PC-3 (cell line): ENCODE measurements at regions not wholly inside any gene's neighbourhood (a gene's known extent, or its start where the extent isn't known, plus 50 kb on each side); places are given as distances from the start of the nearest gene placed in this dataset.

Experiments used
- EZH2phosphoT487 ChIP-seq: fragments of 300-600 bp; sonication (generic); IDR thresholded peaks from 2 replicates; pipeline ENCODE4 v1.6.1; 2018; ENCODE audit warnings: mild to moderate bottlenecking, antibody characterized with exemption, low read length, borderline replicate concordance
- TF ChIP-seq, protein P1 (sequence below): fragments of 300-600 bp; sonication (generic); conservative IDR thresholded peaks from 2 replicates; pipeline ENCODE4 v1.5.1; 2017; ENCODE audit warnings: antibody characterized with exemption, low read depth, mild to moderate bottlenecking, low read length

GRCh38 chr4:4711902-4712301 is 147.6 kb upstream of the MSX1 start:
- TF ChIP-seq, protein P1, sequence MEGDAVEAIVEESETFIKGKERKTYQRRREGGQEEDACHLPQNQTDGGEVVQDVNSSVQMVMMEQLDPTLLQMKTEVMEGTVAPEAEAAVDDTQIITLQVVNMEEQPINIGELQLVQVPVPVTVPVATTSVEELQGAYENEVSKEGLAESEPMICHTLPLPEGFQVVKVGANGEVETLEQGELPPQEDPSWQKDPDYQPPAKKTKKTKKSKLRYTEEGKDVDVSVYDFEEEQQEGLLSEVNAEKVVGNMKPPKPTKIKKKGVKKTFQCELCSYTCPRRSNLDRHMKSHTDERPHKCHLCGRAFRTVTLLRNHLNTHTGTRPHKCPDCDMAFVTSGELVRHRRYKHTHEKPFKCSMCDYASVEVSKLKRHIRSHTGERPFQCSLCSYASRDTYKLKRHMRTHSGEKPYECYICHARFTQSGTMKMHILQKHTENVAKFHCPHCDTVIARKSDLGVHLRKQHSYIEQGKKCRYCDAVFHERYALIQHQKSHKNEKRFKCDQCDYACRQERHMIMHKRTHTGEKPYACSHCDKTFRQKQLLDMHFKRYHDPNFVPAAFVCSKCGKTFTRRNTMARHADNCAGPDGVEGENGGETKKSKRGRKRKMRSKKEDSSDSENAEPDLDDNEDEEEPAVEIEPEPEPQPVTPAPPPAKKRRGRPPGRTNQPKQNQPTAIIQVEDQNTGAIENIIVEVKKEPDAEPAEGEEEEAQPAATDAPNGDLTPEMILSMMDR: no peak
- TF ChIP-seq EZH2phosphoT487: no peak
